KMS-11 (cell line): ENCODE measurements at regions not wholly inside any gene's neighbourhood (a gene's known extent, or its start where the extent isn't known, plus 50 kb on each side); places are given as distances from the start of the nearest gene placed in this dataset.

Source experiments
- H2AFZ ChIP-seq: fragments of 200-600 bp; sonication (generic); 2 replicates; pipeline ENCODE4 v1.6.1; 2016; ENCODE audit warnings: antibody characterized with exemption, mixed run types, low read depth
- H3K27ac ChIP-seq: fragments of 200-600 bp; sonication (generic); 2 replicates; pipeline ENCODE4 v1.6.1; 2016; ENCODE audit warnings: mild to moderate bottlenecking, mixed run types
- H3K27me3 ChIP-seq: fragments of 200-600 bp; sonication (generic); 2 replicates; pipeline ENCODE4 v1.6.1; 2017; ENCODE audit warnings: mild to moderate bottlenecking, low read depth, mixed run types, moderate library complexity; ENCODE audit not compliant: insufficient read depth
- H3K36me3 ChIP-seq: fragments of 200-600 bp; sonication (generic); 2 replicates; pipeline ENCODE4 v1.6.1; 2017; ENCODE audit warnings: mild to moderate bottlenecking, mixed run types; ENCODE audit not compliant: insufficient read depth
- H3K4me1 ChIP-seq: fragments of 200-600 bp; sonication (generic); 2 replicates; pipeline ENCODE4 v1.6.1; 2016; ENCODE audit warnings: mild to moderate bottlenecking, low read depth, mixed run types; ENCODE audit not compliant: poor library complexity, severe bottlenecking
- H3K4me2 ChIP-seq: fragments of 200-600 bp; sonication (generic); 2 replicates; pipeline ENCODE4 v1.7.0; 2016; ENCODE audit warnings: mild to moderate bottlenecking, mixed run types
- H3K4me3 ChIP-seq: fragments of 200-600 bp; sonication (generic); IDR thresholded peaks from 2 replicates; pipeline ENCODE4 v1.6.1; 2017; ENCODE audit warnings: low read depth, low read length, mixed read lengths; ENCODE audit not compliant: insufficient read depth
- H3K79me2 ChIP-seq: fragments of 200-600 bp; sonication (generic); 2 replicates; pipeline ENCODE4 v1.6.1; 2016; ENCODE audit warnings: low read depth, mixed run types; ENCODE audit not compliant: insufficient read depth
- H3K9ac ChIP-seq: fragments of 200-600 bp; sonication (generic); 2 replicates; pipeline ENCODE4 v1.6.1; 2016; ENCODE audit warnings: mild to moderate bottlenecking, mixed run types
- H4K20me1 ChIP-seq: fragments of 200-600 bp; sonication (generic); 2 replicates; pipeline ENCODE4 v1.6.1; 2016; ENCODE audit warnings: mild to moderate bottlenecking, mixed run types; ENCODE audit not compliant: insufficient read depth
- CTCF ChIP-seq: fragments of 200-600 bp; sonication (generic); conservative IDR thresholded peaks from 2 replicates; pipeline ENCODE4 v1.6.1; 2017; ENCODE audit warnings: low read depth, mild to moderate bottlenecking, antibody characterized with exemption, low read length, moderate library complexity, mixed read lengths

- H3K4me2 ChIP-seq = no peak overlapping the region
- peaks cover 9% of the 10 kb centered on the region for H3K4me1 ChIP-seq
- H3K27me3 ChIP-seq = no peaks in the 10 kb centered on the region
- H4K20me1 ChIP-seq = no peaks in the 10 kb centered on the region
- H3K4me3 ChIP-seq = no peak overlapping the region
- H3K79me2 ChIP-seq = no peaks in the 10 kb centered on the region
- no peaks in the 10 kb centered on the region for H3K36me3 ChIP-seq
- TF ChIP-seq CTCF = no peak
- H3K9ac ChIP-seq = no peak overlapping the region
- no peak overlapping the region for H2AFZ ChIP-seq
- H3K27ac ChIP-seq = no peak overlapping the region
Measured at GRCh38 chr7:142611566-142612236, 137.6 kb upstream of the PRSS1 start.

GRCh38 chr7:142608630-142609428 is 140.4 kb upstream of the PRSS1 start:
- no peak overlapping the region for H3K4me2 ChIP-seq
- H4K20me1 ChIP-seq = no peaks in the 10 kb centered on the region
- H3K27ac ChIP-seq = no peak overlapping the region
- H3K27me3 ChIP-seq = no peaks in the 10 kb centered on the region
- TF ChIP-seq CTCF = no peak
- no peak overlapping the region for H3K9ac ChIP-seq
- no peaks in the 10 kb centered on the region for H3K36me3 ChIP-seq
- H2AFZ ChIP-seq = no peak overlapping the region
- no peaks in the 10 kb centered on the region for H3K79me2 ChIP-seq
- no peak overlapping the region for H3K4me3 ChIP-seq
- peaks cover 9% of the 10 kb centered on the region for H3K4me1 ChIP-seq

- H3K27ac ChIP-seq = no peak overlapping the region
- no peak overlapping the region for H3K4me3 ChIP-seq
- H3K9ac ChIP-seq = no peak overlapping the region
- no peaks in the 10 kb centered on the region for H3K36me3 ChIP-seq
- no peak overlapping the region for H3K4me2 ChIP-seq
- TF ChIP-seq CTCF = no peak
- no peak overlapping the region for H2AFZ ChIP-seq
- no peaks in the 10 kb centered on the region for H4K20me1 ChIP-seq
- H3K79me2 ChIP-seq = no peaks in the 10 kb centered on the region
- peaks cover 11% of the 10 kb centered on the region for H3K4me1 ChIP-seq
- no peaks in the 10 kb centered on the region for H3K27me3 ChIP-seq
Measured at GRCh38 chr7:142607351-142607750, 141.9 kb upstream of the PRSS1 start.

- H3K79me2 ChIP-seq = no peaks in the 10 kb centered on the region
- no peak overlapping the region for H3K4me2 ChIP-seq
- no peaks in the 10 kb centered on the region for H3K36me3 ChIP-seq
- no peak overlapping the region for H3K4me3 ChIP-seq
- TF ChIP-seq CTCF = no peak
- H3K4me1 ChIP-seq = peaks cover 11% of the 10 kb centered on the region
- no peaks in the 10 kb centered on the region for H3K27me3 ChIP-seq
- H2AFZ ChIP-seq = no peak overlapping the region
- H3K9ac ChIP-seq = no peak overlapping the region
- H4K20me1 ChIP-seq = no peaks in the 10 kb centered on the region
- H3K27ac ChIP-seq = no peak overlapping the region
Measured at GRCh38 chr7:142606081-142606480, 143.2 kb upstream of the PRSS1 start.
